Fibroblast of upper back skin (primary cell): ENCODE measurements at regions not wholly inside any gene's neighbourhood (a gene's known extent, or its start where the extent isn't known, plus 50 kb on each side); places are given as distances from the start of the nearest gene placed in this dataset.

Experiments used
- DNase-seq: peaks from one replicate; pipeline ENCODE4 v3.0.0-alpha.2; 2013

- no peak for DNase-seq
Measured at GRCh38 chr18:25621682-25622081, 269.7 kb upstream of the ZNF521 start.

DNA sequence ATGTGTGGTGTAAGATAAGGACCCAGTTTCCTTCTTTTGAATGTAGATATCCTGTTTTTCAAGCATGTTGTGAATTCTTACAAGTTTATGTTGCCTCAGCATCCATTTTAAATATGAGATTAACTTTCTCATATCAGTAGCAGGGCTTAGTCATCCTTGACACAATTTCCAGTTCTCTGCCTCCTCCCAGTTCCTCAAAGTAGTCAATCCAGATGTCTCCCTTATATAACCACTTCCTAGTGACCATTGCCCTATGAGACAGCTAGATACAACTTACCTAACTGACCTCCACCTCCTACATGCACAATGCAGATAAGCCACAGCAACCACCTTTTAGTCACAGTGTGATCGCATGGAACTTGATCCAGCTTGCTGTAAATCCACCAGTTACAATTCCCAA lies 269.2 kb upstream of the ZNF521 start:
- DNase-seq: no peak

GRCh38 chr18:25614168-25614567 lies 262.2 kb upstream of the ZNF521 start:
- no peak for DNase-seq

GRCh38 chr18:25612466-25612865 lies 260.5 kb upstream of the ZNF521 start:
- DNase-seq: no peak

DNA sequence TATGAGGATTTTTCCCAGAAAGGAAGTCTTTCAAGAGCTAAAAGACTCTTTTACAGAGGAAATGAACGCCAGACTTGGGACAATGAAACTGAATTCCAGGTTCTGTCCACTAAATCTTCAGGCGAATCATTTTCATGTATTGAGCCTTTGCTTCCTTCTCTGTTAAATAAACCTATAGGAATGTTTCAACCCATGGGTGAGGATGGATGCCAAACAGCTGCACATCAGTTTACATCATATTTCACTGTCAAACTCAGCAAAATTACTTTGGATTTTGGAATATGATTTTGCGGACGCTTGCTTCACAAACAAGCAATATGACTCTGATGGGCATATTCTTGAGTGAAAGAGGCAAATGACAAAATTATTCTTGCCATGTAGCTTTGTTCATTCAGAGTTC lies 256.1 kb upstream of the ZNF521 start:
- DNase-seq: no peak

- no peak for DNase-seq
Measured at GRCh38 chr18:25604894-25605597, 253.1 kb upstream of the ZNF521 start.

GRCh38 chr18:25604196-25604893 lies 252.4 kb upstream of the ZNF521 start:
- DNase-seq: no peak

GRCh38 chr18:25599443-25599842 lies 247.5 kb upstream of the ZNF521 start:
- no peak for DNase-seq

DNA sequence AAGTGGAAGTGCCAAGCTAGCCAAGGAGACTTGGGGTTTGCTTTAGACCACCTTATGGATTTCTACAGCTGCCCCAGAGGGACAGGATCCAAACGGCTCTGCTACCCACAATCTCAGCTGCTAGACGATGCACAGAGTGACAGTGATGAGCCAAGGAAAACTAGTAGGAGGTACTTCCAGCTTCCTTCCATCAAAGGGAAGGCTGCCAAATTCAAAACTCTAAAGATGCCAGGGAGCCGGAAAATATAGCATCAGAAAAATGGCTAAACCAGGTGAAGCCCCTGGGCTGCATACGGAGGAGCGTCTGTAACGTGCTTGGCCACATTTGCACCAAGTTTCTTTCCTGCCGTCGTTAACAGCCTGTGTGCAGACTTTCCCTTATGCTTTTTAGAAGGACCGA lies 245.5 kb upstream of the ZNF521 start:
- no peak for DNase-seq

DNA sequence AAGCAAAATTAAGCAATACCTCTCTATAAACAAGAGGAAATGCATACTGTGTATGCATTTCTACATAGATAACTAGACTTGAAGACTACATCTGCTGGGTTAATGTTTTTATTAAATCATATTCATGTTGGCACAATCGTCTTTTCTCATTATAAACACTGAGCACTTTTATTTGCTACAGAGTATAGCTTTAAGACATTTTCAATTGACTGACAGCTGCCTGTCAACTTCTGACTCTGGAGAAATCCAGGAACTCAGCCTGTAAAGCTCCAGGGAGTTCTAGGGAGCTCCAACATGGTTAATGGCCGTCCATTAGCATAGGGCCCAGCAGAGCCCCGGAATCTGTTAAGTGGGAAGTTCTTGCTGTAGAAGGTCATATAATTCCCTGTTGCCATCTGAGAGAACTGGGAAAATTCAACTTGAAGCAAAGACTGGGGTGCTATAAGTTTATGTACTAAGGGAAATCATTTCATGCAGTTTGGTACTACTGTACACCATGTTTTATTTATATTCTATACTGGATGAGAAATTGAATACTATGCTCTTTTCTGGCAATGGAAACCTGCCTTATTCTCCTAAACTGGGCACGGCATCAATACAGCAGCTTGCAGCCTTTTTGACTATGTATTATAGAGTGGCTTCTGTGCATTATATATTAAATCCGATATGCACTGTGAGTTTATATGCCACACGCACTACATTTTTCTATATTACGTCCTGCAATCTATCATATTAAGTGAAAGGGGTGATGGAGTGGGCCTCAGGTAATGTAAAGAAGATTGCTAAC lies 243.5 kb upstream of the ZNF521 start:
- DNase-seq: no peak

DNA sequence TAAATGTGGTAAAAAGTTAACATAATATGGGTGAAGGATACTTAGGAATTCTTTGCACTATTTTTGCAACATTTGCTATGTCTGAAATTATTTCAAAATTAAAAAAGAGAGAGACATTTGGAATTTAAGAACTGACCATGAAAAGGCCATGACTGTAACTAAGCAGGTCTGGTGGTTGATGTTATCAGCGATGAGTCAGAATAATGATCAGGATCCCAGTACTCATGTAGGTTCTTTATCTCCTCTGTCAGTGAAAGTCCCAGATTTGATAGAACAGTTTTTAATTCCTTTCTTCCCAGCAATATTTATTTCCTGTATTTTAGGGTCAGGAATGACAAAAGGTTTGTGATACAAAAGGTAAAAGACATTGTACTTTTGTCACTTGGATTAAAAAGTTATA lies 242.4 kb upstream of the ZNF521 start:
- peak; percentile 53 for DNase-seq

DNA sequence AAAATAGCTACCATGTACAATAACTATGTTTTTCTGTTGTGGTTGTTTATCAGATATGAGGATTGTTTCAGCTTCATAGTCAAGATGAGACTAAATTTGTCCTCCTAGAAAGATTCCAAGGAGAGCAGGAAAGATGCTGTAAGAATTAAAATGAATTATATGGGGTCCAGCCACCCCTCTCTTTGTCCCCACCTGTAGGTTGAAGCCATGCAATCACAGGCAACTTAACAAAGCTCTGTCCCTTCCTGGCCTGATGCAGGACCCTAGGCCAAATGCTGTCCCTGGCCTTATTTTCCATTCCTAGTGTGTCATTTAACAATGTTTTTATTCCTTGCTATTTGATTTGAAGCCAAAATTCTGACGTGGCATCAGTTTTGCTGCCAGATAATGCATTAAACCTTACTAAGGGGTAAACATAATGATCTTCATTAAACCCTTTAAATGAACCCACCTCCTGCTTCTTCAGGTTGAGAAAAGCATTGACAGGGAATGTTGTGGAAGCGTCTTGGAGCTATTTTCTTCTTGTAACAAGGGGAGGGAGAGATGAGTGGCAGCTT lies 240.9 kb upstream of the ZNF521 start:
- no peak for DNase-seq

DNA sequence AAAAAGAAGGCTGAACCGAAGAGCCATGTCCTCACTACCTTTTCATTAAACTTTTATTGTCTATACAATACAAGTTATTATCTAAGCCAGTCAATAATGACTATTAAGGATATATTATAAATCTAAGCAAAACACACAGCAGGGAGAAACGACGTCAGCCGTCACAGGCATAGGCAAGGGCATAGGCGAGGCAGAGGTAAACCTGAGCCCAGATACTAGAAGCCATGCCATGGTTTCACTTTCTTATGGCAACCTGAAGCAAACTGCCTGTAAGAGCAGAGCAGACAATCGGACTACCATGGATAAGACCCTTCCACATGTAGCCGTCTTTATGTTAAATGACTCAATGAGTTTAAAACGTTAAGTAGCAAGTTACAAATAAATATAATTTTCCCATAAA lies 238.5 kb upstream of the ZNF521 start:
- DNase-seq: no peak

- no peak for DNase-seq
Measured at GRCh38 chr18:25587545-25587944, 235.6 kb upstream of the ZNF521 start.

DNA sequence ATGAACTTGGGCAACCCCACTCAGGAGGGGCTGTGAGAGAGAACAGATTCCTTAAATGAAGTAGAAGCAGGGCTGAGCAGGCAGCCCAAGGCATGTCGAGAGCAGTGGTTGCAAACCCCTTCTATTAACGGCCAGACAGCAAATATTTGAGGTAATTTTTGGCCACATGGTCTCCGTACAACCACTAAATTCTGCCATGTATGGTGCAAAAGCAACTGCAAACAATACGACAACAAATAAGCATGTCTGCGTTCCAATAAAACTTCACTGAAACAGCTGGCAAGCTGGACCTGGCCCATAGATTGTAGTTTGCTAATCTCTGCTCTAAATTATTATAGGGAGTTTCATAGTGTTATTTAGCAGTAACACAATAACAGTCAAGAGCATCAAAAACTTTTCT lies 217.0 kb upstream of the ZNF521 start:
- DNase-seq: no peak

DNA sequence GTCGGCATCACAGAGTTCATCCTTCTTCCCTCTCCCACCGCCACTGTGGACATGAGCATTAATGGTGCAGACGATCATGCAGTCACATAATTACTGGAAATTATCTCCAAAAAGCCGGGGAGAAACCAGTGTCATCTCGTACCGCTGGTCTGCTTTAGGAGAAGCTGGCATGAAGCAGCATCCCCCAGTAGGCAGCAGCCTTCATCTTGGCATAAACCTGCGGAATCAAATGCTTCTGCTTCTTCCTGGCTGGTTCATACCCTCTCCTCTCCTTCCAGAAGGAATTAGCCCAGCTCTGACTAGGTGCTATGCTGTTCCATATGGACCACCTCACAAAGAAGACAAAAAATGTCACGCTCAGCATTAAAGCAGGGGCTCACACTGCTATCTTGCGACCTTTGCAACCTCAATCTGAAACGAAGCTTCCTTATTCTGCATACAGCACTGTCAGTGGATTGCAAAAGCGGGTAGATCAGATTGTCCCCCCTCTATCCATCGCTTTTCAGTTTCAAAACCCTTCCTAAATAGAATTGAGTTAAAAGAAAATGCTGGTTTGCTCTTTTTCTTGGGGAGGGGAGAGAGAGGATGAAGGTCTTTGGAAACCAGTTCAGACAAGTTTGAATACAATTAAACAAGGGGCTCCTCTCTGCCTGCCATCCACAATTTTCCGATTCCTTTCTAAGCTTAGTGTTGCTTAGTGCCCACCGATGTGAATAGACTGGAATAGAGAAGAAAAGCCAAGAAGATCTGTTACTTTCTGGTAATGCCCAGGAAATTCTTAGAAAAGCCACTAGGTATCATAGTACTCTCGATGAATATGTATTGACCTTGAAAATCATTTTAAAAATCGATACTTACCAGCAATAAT lies 212.1 kb upstream of the ZNF521 start:
- DNase-seq: no peak

GRCh38 chr18:25563346-25563745 lies 211.4 kb upstream of the ZNF521 start:
- no peak for DNase-seq

DNA sequence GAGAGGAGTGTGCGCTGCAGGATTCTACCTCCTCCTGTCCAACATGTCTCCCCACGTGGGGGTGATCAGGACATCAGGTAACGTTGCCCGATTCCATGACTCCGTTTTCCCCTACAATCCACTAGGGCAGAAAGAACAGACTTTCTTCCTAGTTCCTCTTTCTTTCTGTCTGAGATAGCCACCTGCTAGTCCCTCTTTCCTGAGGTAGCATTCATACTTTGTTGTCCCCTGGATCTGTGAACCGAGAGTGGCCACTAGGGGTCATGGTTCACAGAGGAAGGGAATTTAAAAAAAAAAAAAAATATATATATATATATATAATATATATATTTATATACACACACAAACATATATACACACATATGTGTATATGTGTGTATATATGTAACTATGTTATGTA lies 210.0 kb upstream of the ZNF521 start:
- peak; percentile 23 for DNase-seq

DNA sequence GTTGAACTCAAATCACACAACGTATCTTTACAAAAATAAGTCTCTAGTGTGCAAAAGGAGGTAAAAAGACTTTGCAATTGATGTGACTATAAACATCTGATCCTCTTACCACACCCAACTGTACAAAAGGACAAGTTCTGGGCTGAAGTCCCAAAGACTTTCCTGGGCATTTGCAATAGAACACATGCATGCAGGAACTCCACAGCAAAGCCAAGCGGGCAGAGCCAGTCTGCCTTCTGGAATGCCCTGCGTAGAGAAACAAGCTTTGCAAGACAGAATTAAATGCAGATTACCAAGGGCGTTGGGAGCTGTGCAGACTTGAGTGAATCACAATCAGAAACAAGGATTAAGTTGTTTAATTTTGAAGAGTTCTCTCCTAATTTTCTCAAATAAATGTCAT lies 208.4 kb upstream of the ZNF521 start:
- DNase-seq: no peak

DNA sequence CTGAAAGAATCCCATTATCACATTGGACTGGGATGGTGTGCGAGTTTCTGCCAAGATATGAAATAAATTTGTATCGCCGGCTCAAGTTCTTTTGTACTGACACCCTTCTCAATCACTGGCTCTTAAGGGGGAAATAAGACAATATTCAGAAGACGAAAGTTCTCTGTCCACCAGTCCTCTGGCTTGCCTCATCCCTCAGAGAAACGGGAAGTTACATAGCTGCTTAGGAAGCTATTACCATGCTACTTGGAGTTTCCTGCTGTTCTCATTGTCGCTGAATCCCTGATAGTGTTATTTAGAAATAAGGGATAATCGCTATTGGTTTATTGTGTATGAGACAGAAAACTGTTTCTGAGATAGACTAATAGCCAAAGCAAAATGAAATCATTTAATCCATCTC lies 205.0 kb upstream of the ZNF521 start:
- DNase-seq: no peak

- DNase-seq: no peak
Measured at GRCh38 chr18:25553631-25554263, 201.8 kb upstream of the ZNF521 start.
